ENCODE measurements at regions not wholly inside any gene's neighbourhood (a gene's known extent, or its start where the extent isn't known, plus 50 kb on each side); places are given as distances from the start of the nearest gene placed in this dataset.

GRCh38 chr7:21070571-21071090 is 283.9 kb upstream of the SP8 start:
- TF ChIP-seq GABPB1 (CRISPR knock-in tag; IDR thresholded peaks at IDR 0.05) (no peak), FOXK1 (CRISPR knock-in tag; IDR thresholded peaks at IDR 0.05) (no peak), RORB (CRISPR knock-in tag; IDR thresholded peaks at IDR 0.05) (no peak), SMAD3 (CRISPR knock-in tag; IDR thresholded peaks at IDR 0.05; ENCODE audit: borderline replicate concordance) (no peak), ZMAT4 (CRISPR knock-in tag; IDR thresholded peaks at IDR 0.05) (no peak), ESRRA (CRISPR knock-in tag; IDR thresholded peaks at IDR 0.05; ENCODE audit: borderline replicate concordance) (no peak), TP53 (CRISPR knock-in tag; IDR thresholded peaks at IDR 0.05) (no peak), OVOL2 (CRISPR knock-in tag; IDR thresholded peaks at IDR 0.05; ENCODE audit: borderline replicate concordance) (no peak), KAT7 (CRISPR knock-in tag; IDR thresholded peaks at IDR 0.05; ENCODE audit: borderline replicate concordance) (no peak), CREB1 (CRISPR knock-in tag; IDR thresholded peaks at IDR 0.05) (no peak), ZNF671 (CRISPR knock-in tag; IDR thresholded peaks at IDR 0.05) (no peak), ZBTB21 (CRISPR knock-in tag; IDR thresholded peaks at IDR 0.05; ENCODE audit: borderline replicate concordance) (no peak)
- TF ChIP-seq, protein P1, sequence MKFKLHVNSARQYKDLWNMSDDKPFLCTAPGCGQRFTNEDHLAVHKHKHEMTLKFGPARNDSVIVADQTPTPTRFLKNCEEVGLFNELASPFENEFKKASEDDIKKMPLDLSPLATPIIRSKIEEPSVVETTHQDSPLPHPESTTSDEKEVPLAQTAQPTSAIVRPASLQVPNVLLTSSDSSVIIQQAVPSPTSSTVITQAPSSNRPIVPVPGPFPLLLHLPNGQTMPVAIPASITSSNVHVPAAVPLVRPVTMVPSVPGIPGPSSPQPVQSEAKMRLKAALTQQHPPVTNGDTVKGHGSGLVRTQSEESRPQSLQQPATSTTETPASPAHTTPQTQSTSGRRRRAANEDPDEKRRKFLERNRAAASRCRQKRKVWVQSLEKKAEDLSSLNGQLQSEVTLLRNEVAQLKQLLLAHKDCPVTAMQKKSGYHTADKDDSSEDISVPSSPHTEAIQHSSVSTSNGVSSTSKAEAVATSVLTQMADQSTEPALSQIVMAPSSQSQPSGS (CRISPR knock-in tag; IDR thresholded peaks at IDR 0.05; ENCODE audit: borderline replicate concordance, low read depth), result no peak
- TF ChIP-seq, protein P2, sequence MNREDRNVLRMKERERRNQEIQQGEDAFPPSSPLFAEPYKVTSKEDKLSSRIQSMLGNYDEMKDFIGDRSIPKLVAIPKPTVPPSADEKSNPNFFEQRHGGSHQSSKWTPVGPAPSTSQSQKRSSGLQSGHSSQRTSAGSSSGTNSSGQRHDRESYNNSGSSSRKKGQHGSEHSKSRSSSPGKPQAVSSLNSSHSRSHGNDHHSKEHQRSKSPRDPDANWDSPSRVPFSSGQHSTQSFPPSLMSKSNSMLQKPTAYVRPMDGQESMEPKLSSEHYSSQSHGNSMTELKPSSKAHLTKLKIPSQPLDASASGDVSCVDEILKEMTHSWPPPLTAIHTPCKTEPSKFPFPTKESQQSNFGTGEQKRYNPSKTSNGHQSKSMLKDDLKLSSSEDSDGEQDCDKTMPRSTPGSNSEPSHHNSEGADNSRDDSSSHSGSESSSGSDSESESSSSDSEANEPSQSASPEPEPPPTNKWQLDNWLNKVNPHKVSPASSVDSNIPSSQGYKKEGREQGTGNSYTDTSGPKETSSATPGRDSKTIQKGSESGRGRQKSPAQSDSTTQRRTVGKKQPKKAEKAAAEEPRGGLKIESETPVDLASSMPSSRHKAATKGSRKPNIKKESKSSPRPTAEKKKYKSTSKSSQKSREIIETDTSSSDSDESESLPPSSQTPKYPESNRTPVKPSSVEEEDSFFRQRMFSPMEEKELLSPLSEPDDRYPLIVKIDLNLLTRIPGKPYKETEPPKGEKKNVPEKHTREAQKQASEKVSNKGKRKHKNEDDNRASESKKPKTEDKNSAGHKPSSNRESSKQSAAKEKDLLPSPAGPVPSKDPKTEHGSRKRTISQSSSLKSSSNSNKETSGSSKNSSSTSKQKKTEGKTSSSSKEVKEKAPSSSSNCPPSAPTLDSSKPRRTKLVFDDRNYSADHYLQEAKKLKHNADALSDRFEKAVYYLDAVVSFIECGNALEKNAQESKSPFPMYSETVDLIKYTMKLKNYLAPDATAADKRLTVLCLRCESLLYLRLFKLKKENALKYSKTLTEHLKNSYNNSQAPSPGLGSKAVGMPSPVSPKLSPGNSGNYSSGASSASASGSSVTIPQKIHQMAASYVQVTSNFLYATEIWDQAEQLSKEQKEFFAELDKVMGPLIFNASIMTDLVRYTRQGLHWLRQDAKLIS (CRISPR knock-in tag; IDR thresholded peaks at IDR 0.05; ENCODE audit: borderline replicate concordance), result no peak
- TF ChIP-seq, protein P3, sequence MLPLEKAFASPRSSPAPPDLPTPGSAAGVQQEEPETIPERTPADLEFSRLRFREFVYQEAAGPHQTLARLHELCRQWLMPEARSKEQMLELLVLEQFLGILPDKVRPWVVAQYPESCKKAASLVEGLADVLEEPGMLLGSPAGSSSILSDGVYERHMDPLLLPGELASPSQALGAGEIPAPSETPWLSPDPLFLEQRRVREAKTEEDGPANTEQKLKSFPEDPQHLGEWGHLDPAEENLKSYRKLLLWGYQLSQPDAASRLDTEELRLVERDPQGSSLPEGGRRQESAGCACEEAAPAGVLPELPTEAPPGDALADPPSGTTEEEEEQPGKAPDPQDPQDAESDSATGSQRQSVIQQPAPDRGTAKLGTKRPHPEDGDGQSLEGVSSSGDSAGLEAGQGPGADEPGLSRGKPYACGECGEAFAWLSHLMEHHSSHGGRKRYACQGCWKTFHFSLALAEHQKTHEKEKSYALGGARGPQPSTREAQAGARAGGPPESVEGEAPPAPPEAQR (CRISPR knock-in tag; IDR thresholded peaks at IDR 0.05), result no peak
- TF ChIP-seq, protein P4, sequence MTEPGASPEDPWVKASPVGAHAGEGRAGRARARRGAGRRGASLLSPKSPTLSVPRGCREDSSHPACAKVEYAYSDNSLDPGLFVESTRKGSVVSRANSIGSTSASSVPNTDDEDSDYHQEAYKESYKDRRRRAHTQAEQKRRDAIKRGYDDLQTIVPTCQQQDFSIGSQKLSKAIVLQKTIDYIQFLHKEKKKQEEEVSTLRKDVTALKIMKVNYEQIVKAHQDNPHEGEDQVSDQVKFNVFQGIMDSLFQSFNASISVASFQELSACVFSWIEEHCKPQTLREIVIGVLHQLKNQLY (CRISPR knock-in tag; IDR thresholded peaks at IDR 0.05), result no peak
- TF ChIP-seq, protein P5, sequence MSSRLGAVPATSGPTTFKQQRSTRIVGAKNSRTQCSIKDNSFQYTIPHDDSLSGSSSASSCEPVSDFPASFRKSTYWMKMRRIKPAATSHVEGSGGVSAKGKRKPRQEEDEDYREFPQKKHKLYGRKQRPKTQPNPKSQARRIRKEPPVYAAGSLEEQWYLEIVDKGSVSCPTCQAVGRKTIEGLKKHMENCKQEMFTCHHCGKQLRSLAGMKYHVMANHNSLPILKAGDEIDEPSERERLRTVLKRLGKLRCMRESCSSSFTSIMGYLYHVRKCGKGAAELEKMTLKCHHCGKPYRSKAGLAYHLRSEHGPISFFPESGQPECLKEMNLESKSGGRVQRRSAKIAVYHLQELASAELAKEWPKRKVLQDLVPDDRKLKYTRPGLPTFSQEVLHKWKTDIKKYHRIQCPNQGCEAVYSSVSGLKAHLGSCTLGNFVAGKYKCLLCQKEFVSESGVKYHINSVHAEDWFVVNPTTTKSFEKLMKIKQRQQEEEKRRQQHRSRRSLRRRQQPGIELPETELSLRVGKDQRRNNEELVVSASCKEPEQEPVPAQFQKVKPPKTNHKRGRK (CRISPR knock-in tag; IDR thresholded peaks at IDR 0.05; ENCODE audit: borderline replicate concordance), result no peak
- CTCF ChIA-PET, result no interaction called here
- ATAC-seq (no peak), DNase-seq (ENCODE audit: low spot score) (no peak)
- Mint-ChIP-seq H3K36me3 (no peaks in the 10 kb centered on the region), H3K27me3 (ENCODE audit: low read depth) (no peaks in the 10 kb centered on the region), H3K4me1 (peaks cover 12% of the 10 kb centered on the region), H3K27ac (no peak overlapping the region), H3K4me3 (no peak overlapping the region), H3K9me3 (no peaks in the 10 kb centered on the region)
- POLR2A ChIA-PET, result no interaction called here
